ENCODE measurements at regions not wholly inside any gene's neighbourhood (a gene's known extent, or its start where the extent isn't known, plus 50 kb on each side); places are given as distances from the start of the nearest gene placed in this dataset.
"Not testable (repeated sequence)": the region's sequence is repeated elsewhere in the genome, so short reads cannot be mapped to it uniquely, and the experiment has no call there.

- Histone ChIP-seq H3K36me3 (replicated peaks; ENCODE audit: insufficient read depth, low read length) (no peaks in the 10 kb centered on the region), H3K9me3 (replicated peaks; ENCODE audit: insufficient read depth, low read length) (no peaks in the 10 kb centered on the region), H3K27ac (ENCODE audit: low read length) (no peak overlapping the region), H3K27me3 (replicated peaks; ENCODE audit: insufficient read depth, low read length) (no peaks in the 10 kb centered on the region), H3F3A (ENCODE audit: insufficient read depth, low read length) (no peaks in the 10 kb centered on the region), H3K4me1 (ENCODE audit: low read length) (no peaks in the 10 kb centered on the region), H3K4me2 (ENCODE audit: low read depth, low read length) (no peak overlapping the region), H3K9me2 (replicated peaks; ENCODE audit: insufficient read depth, low read length) (no peaks in the 10 kb centered on the region), H4K20me1 (ENCODE audit: insufficient read depth, low read length) (no peaks in the 10 kb centered on the region), H3K4me3 (ENCODE audit: low read length) (no peak overlapping the region), H3K79me2 (ENCODE audit: low read length) (no peaks in the 10 kb centered on the region), H2AFZ (ENCODE audit: low read length) (no peak overlapping the region), H3K9ac (ENCODE audit: low read length) (no peak overlapping the region)
- no peak for TF ChIP-seq EZH2 (optimal IDR thresholded peaks at IDR 0.05; ENCODE audit: low read depth, low read length)
- TF ChIP-seq, protein P1, sequence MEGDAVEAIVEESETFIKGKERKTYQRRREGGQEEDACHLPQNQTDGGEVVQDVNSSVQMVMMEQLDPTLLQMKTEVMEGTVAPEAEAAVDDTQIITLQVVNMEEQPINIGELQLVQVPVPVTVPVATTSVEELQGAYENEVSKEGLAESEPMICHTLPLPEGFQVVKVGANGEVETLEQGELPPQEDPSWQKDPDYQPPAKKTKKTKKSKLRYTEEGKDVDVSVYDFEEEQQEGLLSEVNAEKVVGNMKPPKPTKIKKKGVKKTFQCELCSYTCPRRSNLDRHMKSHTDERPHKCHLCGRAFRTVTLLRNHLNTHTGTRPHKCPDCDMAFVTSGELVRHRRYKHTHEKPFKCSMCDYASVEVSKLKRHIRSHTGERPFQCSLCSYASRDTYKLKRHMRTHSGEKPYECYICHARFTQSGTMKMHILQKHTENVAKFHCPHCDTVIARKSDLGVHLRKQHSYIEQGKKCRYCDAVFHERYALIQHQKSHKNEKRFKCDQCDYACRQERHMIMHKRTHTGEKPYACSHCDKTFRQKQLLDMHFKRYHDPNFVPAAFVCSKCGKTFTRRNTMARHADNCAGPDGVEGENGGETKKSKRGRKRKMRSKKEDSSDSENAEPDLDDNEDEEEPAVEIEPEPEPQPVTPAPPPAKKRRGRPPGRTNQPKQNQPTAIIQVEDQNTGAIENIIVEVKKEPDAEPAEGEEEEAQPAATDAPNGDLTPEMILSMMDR (IDR thresholded peaks at IDR 0.05; ENCODE audit: low read length): no peak
- no peak for TF ChIP-seq EZH2phosphoT487 (IDR thresholded peaks at IDR 0.05; ENCODE audit: low read length)
- DNase-seq: no peak
Measured at GRCh38 chr6:115194981-115195638, 852.3 kb upstream of the HS3ST5 start.

DNA sequence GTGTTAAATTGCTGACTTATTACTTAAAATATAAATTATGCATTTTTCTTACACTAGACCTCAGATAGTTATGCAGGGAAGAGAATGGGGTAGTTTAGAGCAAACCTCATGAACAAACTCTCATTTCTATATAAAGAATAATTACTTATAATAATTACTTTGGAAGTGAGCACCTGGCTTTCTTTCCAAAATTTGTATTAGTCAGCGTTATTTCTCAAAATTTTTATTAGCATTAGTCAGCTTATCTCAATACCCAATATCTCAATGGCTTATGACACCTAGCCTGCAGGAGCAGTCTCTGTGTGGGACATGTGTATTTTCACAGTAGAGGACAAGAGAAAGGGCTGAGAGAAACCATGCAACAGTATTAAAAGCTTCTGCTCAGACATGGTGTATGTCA is 849.2 kb upstream of the HS3ST5 start:
- TF ChIP-seq EZH2 (optimal IDR thresholded peaks at IDR 0.05; ENCODE audit: low read depth, low read length) (no peak), EZH2phosphoT487 (IDR thresholded peaks at IDR 0.05; ENCODE audit: low read length) (no peak)
- TF ChIP-seq, protein P1 (IDR thresholded peaks at IDR 0.05; ENCODE audit: low read length): no peak

DNA sequence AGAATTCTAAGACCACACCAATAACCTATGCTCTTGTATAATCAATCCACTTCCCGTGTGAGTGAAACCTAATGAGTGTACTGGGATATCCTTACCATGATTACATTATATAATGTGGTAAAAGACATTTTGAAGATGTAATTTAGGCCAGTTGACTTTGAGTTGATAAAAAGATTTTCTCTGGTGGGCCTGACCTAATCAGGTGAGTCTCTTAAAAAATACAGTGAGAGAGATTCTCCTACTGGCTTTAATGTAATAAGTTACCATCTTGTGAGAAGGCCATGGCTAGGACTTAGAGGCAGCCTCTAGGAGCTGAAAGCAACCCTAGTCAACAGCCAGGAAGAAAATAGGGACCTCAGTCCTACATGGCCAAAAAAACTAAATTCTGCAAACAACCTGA is 847.7 kb upstream of the HS3ST5 start:
- TF ChIP-seq EZH2 (optimal IDR thresholded peaks at IDR 0.05; ENCODE audit: low read depth, low read length) (no peak), EZH2phosphoT487 (IDR thresholded peaks at IDR 0.05; ENCODE audit: low read length) (no peak)
- TF ChIP-seq, protein P1 (IDR thresholded peaks at IDR 0.05; ENCODE audit: low read length): no peak
- Histone ChIP-seq H3K9ac (ENCODE audit: low read length) (no peak overlapping the region), H3K4me1 (ENCODE audit: low read length) (no peaks in the 10 kb centered on the region), H3K79me2 (ENCODE audit: low read length) (no peaks in the 10 kb centered on the region), H3K27me3 (replicated peaks; ENCODE audit: insufficient read depth, low read length) (no peaks in the 10 kb centered on the region), H3K27ac (ENCODE audit: low read length) (no peak overlapping the region), H3K9me2 (replicated peaks; ENCODE audit: insufficient read depth, low read length) (no peaks in the 10 kb centered on the region), H3F3A (ENCODE audit: insufficient read depth, low read length) (no peaks in the 10 kb centered on the region), H3K4me2 (ENCODE audit: low read depth, low read length) (no peak overlapping the region), H3K9me3 (replicated peaks; ENCODE audit: insufficient read depth, low read length) (no peaks in the 10 kb centered on the region), H2AFZ (ENCODE audit: low read length) (no peak overlapping the region), H3K36me3 (replicated peaks; ENCODE audit: insufficient read depth, low read length) (no peaks in the 10 kb centered on the region), H4K20me1 (ENCODE audit: insufficient read depth, low read length) (no peaks in the 10 kb centered on the region), H3K4me3 (ENCODE audit: low read length) (no peak overlapping the region)
- no peak for DNase-seq

More for the DNA sequence above, 849.2 kb upstream of the HS3ST5 start:
- no peaks in the 10 kb centered on the region for H3K27me3 ChIP-seq (replicated peaks; ENCODE audit: insufficient read depth, low read length)
- H3K4me1 ChIP-seq (ENCODE audit: low read length): no peaks in the 10 kb centered on the region
- H3K9ac ChIP-seq (ENCODE audit: low read length): no peak overlapping the region
- H3K79me2 ChIP-seq (ENCODE audit: low read length): no peaks in the 10 kb centered on the region
- no peak overlapping the region for H3K27ac ChIP-seq (ENCODE audit: low read length)
- no peaks in the 10 kb centered on the region for H3K36me3 ChIP-seq (replicated peaks; ENCODE audit: insufficient read depth, low read length)
- no peaks in the 10 kb centered on the region for H3K9me3 ChIP-seq (replicated peaks; ENCODE audit: insufficient read depth, low read length)
- no peaks in the 10 kb centered on the region for H3K9me2 ChIP-seq (replicated peaks; ENCODE audit: insufficient read depth, low read length)
- H2AFZ ChIP-seq (ENCODE audit: low read length): no peak overlapping the region
- H4K20me1 ChIP-seq (ENCODE audit: insufficient read depth, low read length): no peaks in the 10 kb centered on the region
- H3K4me2 ChIP-seq (ENCODE audit: low read depth, low read length): no peak overlapping the region
- H3F3A ChIP-seq (ENCODE audit: insufficient read depth, low read length): no peaks in the 10 kb centered on the region
- no peak for DNase-seq
- H3K4me3 ChIP-seq (ENCODE audit: low read length): no peak overlapping the region

- H3K9me3 ChIP-seq (replicated peaks; ENCODE audit: insufficient read depth, low read length); DNase-seq; H2AFZ ChIP-seq (ENCODE audit: low read length); H3K4me2 ChIP-seq (ENCODE audit: low read depth, low read length); H3K4me1 ChIP-seq (ENCODE audit: low read length); H3F3A ChIP-seq (ENCODE audit: insufficient read depth, low read length); H3K27me3 ChIP-seq (replicated peaks; ENCODE audit: insufficient read depth, low read length); H3K36me3 ChIP-seq (replicated peaks; ENCODE audit: insufficient read depth, low read length); H3K27ac ChIP-seq (ENCODE audit: low read length); H3K9me2 ChIP-seq (replicated peaks; ENCODE audit: insufficient read depth, low read length); H3K4me3 ChIP-seq (ENCODE audit: low read length); H4K20me1 ChIP-seq (ENCODE audit: insufficient read depth, low read length); H3K79me2 ChIP-seq (ENCODE audit: low read length); H3K9ac ChIP-seq (ENCODE audit: low read length): not testable (repeated sequence)
Measured at GRCh38 chr6:115175456-115175855, 832.6 kb upstream of the HS3ST5 start.

GRCh38 chr6:115165912-115166311 is 823.1 kb upstream of the HS3ST5 start:
- not testable (repeated sequence) for H3K9me2 ChIP-seq (replicated peaks; ENCODE audit: insufficient read depth, low read length); H3K4me3 ChIP-seq (ENCODE audit: low read length); H3K9ac ChIP-seq (ENCODE audit: low read length); H2AFZ ChIP-seq (ENCODE audit: low read length); H3K9me3 ChIP-seq (replicated peaks; ENCODE audit: insufficient read depth, low read length); H3K79me2 ChIP-seq (ENCODE audit: low read length); H3K4me2 ChIP-seq (ENCODE audit: low read depth, low read length); H3F3A ChIP-seq (ENCODE audit: insufficient read depth, low read length); H3K27me3 ChIP-seq (replicated peaks; ENCODE audit: insufficient read depth, low read length); H4K20me1 ChIP-seq (ENCODE audit: insufficient read depth, low read length); H3K4me1 ChIP-seq (ENCODE audit: low read length); H3K36me3 ChIP-seq (replicated peaks; ENCODE audit: insufficient read depth, low read length); DNase-seq; H3K27ac ChIP-seq (ENCODE audit: low read length)
